ENCODE measurements at regions not wholly inside any gene's neighbourhood (a gene's known extent, or its start where the extent isn't known, plus 50 kb on each side); places are given as distances from the start of the nearest gene placed in this dataset.

DNA sequence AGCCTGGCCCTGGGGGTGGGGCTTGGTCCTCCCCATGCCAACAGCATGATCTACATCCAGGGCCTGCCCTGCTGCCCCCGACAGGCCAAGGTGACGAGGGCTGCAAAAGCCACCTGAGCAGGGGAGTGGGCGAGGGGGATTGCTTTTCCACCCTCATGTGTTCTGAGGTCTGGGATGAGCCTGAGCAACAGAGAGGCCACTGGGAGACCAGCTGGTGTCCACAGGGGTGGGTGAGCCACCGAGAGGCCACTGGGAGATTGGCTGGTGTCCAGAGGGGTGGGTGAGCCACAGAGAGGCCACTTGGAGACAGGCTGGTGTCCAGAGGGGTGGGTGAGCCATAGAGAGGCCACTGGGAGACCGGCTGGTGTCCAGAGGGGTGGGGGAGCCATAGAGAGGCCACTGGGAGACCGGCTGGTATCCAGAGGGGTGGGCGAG is 147.4 kb upstream of the GPC1 start:
- H3K9ac ChIP-seq (replicated peaks in 1 of 4; ENCODE audit: extremely low read depth in 1 of 4, low read depth in 3 of 4, low read length in 3 of 4), result no peak overlapping the region
- H4K8ac ChIP-seq (ENCODE audit: extremely low read depth, insufficient read depth, low read length), result peak overlapping the region; percentile 11; the same call in 1 of the 2 replicates

More for the DNA sequence above, 147.4 kb upstream of the GPC1 start:
- Histone ChIP-seq H3K23ac (ENCODE audit: insufficient read length) (no peak overlapping the region), H3K4me1 (replicated peaks in 1 of 4; ENCODE audit: control insufficient read depth in 3 of 4, insufficient read depth in 4 of 4, low read length in 3 of 4) (peaks cover 0 to 10% (median 7%) of the 10 kb centered on the region in 4 experiments; a peak in 5 of 7 replicates), H3K9me3 (ENCODE audit: insufficient read depth in 2 of 2, low read depth in 1 of 2, low read length in 1 of 2) (no peaks in the 10 kb centered on the region), H3K79me2 (ENCODE audit: control insufficient read depth in 1 of 2, insufficient read depth in 2 of 2, low read length in 2 of 2) (no peaks in the 10 kb centered on the region), H2BK120ac (replicated peaks; ENCODE audit: low read depth, low read length) (no peak overlapping the region), H3K4me2 (ENCODE audit: insufficient read depth in 1 of 2, low read depth in 2 of 2, low read length in 2 of 2) (no peak overlapping the region), H3K36me3 (ENCODE audit: control insufficient read depth in 2 of 4, insufficient read depth in 4 of 4, low read length in 3 of 4) (no peaks in the 10 kb centered on the region), H3K27ac (ENCODE audit: low read depth, low read length) (no peak overlapping the region), H2BK20ac (ENCODE audit: low read length) (no peak overlapping the region), H3K56ac (replicated peaks; ENCODE audit: insufficient read length, low read depth, low read length) (no peak overlapping the region), H2BK15ac (ENCODE audit: low read length) (no peak overlapping the region), H4K91ac (replicated peaks; ENCODE audit: insufficient read length, low read length) (no peak overlapping the region), H3K4me3 (ENCODE audit: extremely low read depth in 1 of 4, insufficient read depth in 2 of 4, low read depth in 3 of 4, low read length in 4 of 4) (no peak overlapping the region), H3K18ac (ENCODE audit: extremely low read depth, low read length) (no peak overlapping the region), H2BK12ac (ENCODE audit: low read depth, low read length) (no peak overlapping the region), H3K27me3 (replicated peaks in 1 of 4; ENCODE audit: control insufficient read depth in 3 of 4, extremely low read depth in 1 of 4, insufficient read depth in 3 of 4, low read length in 3 of 4) (no peaks in the 10 kb centered on the region), H2AFZ (ENCODE audit: low read length) (no peak overlapping the region), H4K5ac (ENCODE audit: insufficient read length, low read depth, low read length) (no peak overlapping the region), H4K20me1 (replicated peaks in 1 of 2; ENCODE audit: control insufficient read depth in 1 of 2, insufficient read depth in 2 of 2, low read length in 2 of 2) (no peaks in the 10 kb centered on the region), H3K79me1 (ENCODE audit: low read depth, low read length) (no peaks in the 10 kb centered on the region), H3K4ac (replicated peaks; ENCODE audit: insufficient read length, low read depth, low read length) (no peak overlapping the region), H3K23me2 (ENCODE audit: low read depth, low read length) (no peaks in the 10 kb centered on the region), H2BK5ac (ENCODE audit: low read depth, low read length) (no peak overlapping the region), H3K14ac (ENCODE audit: insufficient read length) (no peak overlapping the region), H2AK5ac (ENCODE audit: low read depth, low read length) (no peak overlapping the region)
- no peak for TF ChIP-seq SAP30 (IDR thresholded peaks at IDR 0.05; ENCODE audit: insufficient read depth, insufficient replicate concordance, low read length)
- no peak for TF ChIP-seq GABPA (IDR thresholded peaks at IDR 0.05; ENCODE audit: borderline replicate concordance, insufficient read depth, low read length)
- TF ChIP-seq PHF8 (conservative IDR thresholded peaks at IDR 0.05; ENCODE audit: low read depth, low read length), result no peak
- FAIRE-seq (no peak), DNase-seq (ENCODE audit: low read depth in 1 of 2, low spot score in 2 of 2) (no peak)
- CTCF ChIA-PET (ENCODE audit: partially characterized antibody), result no interaction called here
- 93% methylated on average over 6 of the region's 7 CpGs; no CpG with 5 or more reads in 1 of the 2 experiments for WGBS, 2 experiments (ENCODE audit: extremely low coverage in 1 of 2, insufficient coverage in 1 of 2, insufficient read length in 1 of 2, insufficient replicate concordance in 2 of 2, low coverage in 1 of 2, low lambda C conversion rate in 2 of 2, missing lambda C conversion rate in 1 of 2)
- POLR2A ChIA-PET (ENCODE audit: partially characterized antibody), result no interaction called here

Measured in H1 (cell line).